ENCODE measurements at regions not wholly inside any gene's neighbourhood (a gene's known extent, or its start where the extent isn't known, plus 50 kb on each side); places are given as distances from the start of the nearest gene placed in this dataset.

- no peaks in the 10 kb centered on the region for H3K9me3 ChIP-seq (ENCODE audit: low read length)
- no peak overlapping the region for H3K27ac ChIP-seq (ENCODE audit: low read depth, low read length, poor library complexity, severe bottlenecking)
- H3K27me3 ChIP-seq (ENCODE audit: insufficient read depth, low read length): no peaks in the 10 kb centered on the region
Measured at GRCh38 chr2:221833966-221834365, 261.9 kb upstream of the EPHA4 start.

GRCh38 chr2:221831051-221831450 is 258.9 kb upstream of the EPHA4 start:
- Histone ChIP-seq H3K9me2 (ENCODE audit: low read depth, low read length) (no peaks in the 10 kb centered on the region), H3K9ac (ENCODE audit: low read length) (no peak overlapping the region), H3K4me2 (ENCODE audit: low read length) (no peak overlapping the region), H3K36me3 (ENCODE audit: insufficient read depth, low read length) (no peaks in the 10 kb centered on the region), H3K79me2 (ENCODE audit: insufficient read depth, low read length) (no peaks in the 10 kb centered on the region), H3K9me3 (ENCODE audit: low read length) (no peaks in the 10 kb centered on the region), H3K4me1 (ENCODE audit: insufficient read depth, low read length, severe bottlenecking) (no peaks in the 10 kb centered on the region), H3K27me3 (ENCODE audit: insufficient read depth, low read length) (no peaks in the 10 kb centered on the region), H3F3A (ENCODE audit: insufficient read depth, low read length) (no peaks in the 10 kb centered on the region), H3K27ac (ENCODE audit: low read depth, low read length, poor library complexity, severe bottlenecking) (no peak overlapping the region), H4K20me1 (ENCODE audit: insufficient read depth, low read length) (no peaks in the 10 kb centered on the region), H2AFZ (ENCODE audit: low read length) (no peak overlapping the region), H3K4me3 (ENCODE audit: low read depth, low read length, poor library complexity, severe bottlenecking) (no peak overlapping the region)
- TF ChIP-seq CTCF (IDR thresholded peaks at IDR 0.05; ENCODE audit: low read length) (no peak), EZH2 (IDR thresholded peaks at IDR 0.05; ENCODE audit: borderline replicate concordance, low read length) (no peak)

More at GRCh38 chr2:221833966-221834365, 261.9 kb upstream of the EPHA4 start:
- Histone ChIP-seq H3K4me1 (ENCODE audit: insufficient read depth, low read length, severe bottlenecking) (no peaks in the 10 kb centered on the region), H2AFZ (ENCODE audit: low read length) (no peak overlapping the region), H3F3A (ENCODE audit: insufficient read depth, low read length) (no peaks in the 10 kb centered on the region), H3K9me2 (ENCODE audit: low read depth, low read length) (no peaks in the 10 kb centered on the region), H4K20me1 (ENCODE audit: insufficient read depth, low read length) (no peaks in the 10 kb centered on the region), H3K4me2 (ENCODE audit: low read length) (no peak overlapping the region), H3K36me3 (ENCODE audit: insufficient read depth, low read length) (no peaks in the 10 kb centered on the region), H3K79me2 (ENCODE audit: insufficient read depth, low read length) (no peaks in the 10 kb centered on the region), H3K9ac (ENCODE audit: low read length) (no peak overlapping the region), H3K4me3 (ENCODE audit: low read depth, low read length, poor library complexity, severe bottlenecking) (no peak overlapping the region)
- TF ChIP-seq EZH2 (IDR thresholded peaks at IDR 0.05; ENCODE audit: borderline replicate concordance, low read length): no peak
- no peak for TF ChIP-seq CTCF (IDR thresholded peaks at IDR 0.05; ENCODE audit: low read length)

DNA sequence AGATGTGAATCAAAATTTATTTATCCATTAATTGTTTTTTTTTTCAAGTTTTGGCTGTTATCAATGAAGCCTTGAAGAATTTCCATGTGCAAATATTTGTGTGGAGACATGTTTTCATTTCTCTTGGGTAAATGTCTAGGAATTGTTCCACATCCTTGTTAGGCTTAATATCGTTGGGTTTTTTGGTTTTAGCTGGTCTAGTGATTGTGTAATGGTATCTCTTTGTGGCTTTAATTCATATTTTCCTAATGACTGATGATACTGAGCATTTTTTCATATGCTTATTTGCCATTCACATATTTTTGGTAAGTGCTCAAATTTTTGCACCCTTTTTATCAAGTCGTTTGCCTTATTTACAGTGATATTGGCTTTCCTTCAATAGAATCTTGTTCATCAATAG is 250.3 kb upstream of the EPHA4 start:
- Histone ChIP-seq H3K27me3 (ENCODE audit: insufficient read depth, low read length) (no peaks in the 10 kb centered on the region), H3K9ac (ENCODE audit: low read length) (no peak overlapping the region), H3K79me2 (ENCODE audit: insufficient read depth, low read length) (no peaks in the 10 kb centered on the region), H3K4me2 (ENCODE audit: low read length) (no peak overlapping the region), H3K36me3 (ENCODE audit: insufficient read depth, low read length) (no peaks in the 10 kb centered on the region), H3K4me1 (ENCODE audit: insufficient read depth, low read length, severe bottlenecking) (no peaks in the 10 kb centered on the region), H4K20me1 (ENCODE audit: insufficient read depth, low read length) (no peaks in the 10 kb centered on the region), H3K9me3 (ENCODE audit: low read length) (no peaks in the 10 kb centered on the region), H3F3A (ENCODE audit: insufficient read depth, low read length) (no peaks in the 10 kb centered on the region), H3K9me2 (ENCODE audit: low read depth, low read length) (no peaks in the 10 kb centered on the region), H2AFZ (ENCODE audit: low read length) (no peak overlapping the region), H3K27ac (ENCODE audit: low read depth, low read length, poor library complexity, severe bottlenecking) (no peak overlapping the region), H3K4me3 (ENCODE audit: low read depth, low read length, poor library complexity, severe bottlenecking) (no peak overlapping the region)
- TF ChIP-seq EZH2 (IDR thresholded peaks at IDR 0.05; ENCODE audit: borderline replicate concordance, low read length) (no peak), CTCF (IDR thresholded peaks at IDR 0.05; ENCODE audit: low read length) (no peak)
